GM21717 (cell line): ENCODE measurements at regions not wholly inside any gene's neighbourhood (a gene's known extent, or its start where the extent isn't known, plus 50 kb on each side); places are given as distances from the start of the nearest gene placed in this dataset.

Experiments used
- ATAC-seq: cut with Tn5 transposase; IDR thresholded peaks from one replicate; pipeline ENCODE4 v1.9.1; 2021; ENCODE audit warnings: mild to moderate bottlenecking, moderate library complexity; ENCODE audit not compliant: unreplicated experiment

DNA sequence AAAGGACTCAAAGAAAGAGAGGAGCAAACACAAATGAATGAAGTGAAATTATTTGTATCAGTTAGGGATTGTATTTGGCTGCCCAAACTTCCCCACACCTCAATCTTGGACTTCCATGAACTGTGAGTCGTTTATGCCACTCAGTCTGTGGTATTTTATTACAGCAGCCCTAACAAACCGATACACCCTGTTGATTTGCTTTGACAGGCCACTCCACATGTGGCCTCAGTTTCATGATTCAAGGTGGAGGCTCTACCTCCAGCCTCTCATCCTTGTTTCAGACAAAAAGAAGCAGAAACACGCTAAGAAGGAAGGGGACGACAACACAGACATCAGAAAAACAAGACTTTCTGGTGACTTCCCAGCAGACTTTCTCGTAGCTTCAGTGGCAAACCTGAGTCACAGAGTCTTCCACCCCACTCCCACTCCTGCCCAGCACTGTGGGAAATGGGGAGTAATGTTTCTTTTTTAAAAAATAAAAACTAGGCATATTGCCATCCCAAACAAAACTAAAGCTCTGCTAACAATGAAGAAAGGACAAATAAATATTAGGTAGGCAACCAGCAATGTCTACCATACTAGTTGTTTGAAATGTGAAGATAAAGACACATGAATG, 52.2 kb upstream of the ABCA1 start:
- ATAC-seq: no peak

DNA sequence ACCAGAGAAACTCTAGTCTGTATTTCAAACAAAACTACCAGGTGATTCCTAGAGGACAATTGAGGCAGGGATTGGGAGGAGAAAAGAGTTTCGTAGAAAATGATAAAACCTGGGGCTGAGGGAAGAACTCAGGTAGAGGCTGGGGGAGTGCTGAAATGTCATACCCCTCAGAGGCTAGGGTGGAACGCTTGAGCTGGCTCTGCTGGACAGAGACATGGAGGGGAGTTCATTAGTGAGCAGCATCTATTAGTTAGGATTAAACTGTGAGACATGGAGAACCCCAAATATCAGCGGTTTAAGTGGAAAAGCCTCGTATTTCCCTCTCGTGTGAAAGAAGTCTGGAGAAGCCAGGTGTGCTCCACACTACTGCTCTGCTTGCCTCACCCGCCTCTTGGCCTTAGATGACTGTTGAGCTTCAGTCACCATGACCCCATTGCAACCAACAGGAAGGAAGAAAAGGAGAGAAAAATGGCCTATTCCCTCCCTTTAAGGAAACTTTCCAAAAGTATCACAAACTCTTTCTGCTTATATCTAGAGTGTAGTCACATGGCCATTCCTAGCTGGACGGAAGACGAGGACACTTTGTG, 53.7 kb upstream of the ABCA1 start:
- ATAC-seq: no peak

DNA sequence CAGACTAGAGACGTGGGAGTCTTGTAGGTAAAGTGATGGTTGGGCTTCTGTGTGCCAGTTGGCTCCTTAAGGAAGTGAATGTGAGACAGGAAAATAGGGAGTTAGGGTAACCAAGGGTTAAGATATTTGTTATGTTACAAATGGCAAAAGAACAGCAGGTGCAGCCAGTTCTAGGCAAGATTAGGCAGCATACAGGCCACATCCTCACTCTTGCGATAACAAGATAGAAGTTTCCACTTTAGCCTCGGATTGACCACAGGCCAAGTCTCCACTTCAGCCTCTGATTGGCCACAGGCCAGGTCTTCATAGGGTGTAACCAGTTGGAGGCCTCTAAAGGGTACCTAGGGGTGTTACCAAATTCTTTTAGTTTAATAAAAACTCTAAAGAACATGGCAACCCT, 54.6 kb upstream of the ABCA1 start:
- no peak for ATAC-seq

DNA sequence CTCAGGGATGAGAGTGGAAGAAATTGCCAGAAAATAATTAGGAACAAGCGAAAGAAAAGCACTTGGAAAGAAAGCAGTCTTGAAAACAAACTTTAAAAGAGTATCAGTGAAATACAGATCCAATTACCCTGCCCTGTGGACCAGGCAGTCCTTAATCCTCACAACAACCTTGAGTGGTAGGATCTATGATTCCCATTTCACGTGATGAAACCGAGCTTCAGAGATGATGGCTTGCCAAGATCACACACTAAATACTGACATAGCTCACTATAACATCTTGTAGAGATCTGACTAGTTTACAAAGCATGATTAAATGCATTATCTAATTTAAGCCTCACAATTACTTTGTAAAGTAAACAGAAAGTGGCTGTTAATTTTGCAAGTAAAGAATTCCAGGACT, 55.5 kb upstream of the ABCA1 start:
- ATAC-seq: no peak

DNA sequence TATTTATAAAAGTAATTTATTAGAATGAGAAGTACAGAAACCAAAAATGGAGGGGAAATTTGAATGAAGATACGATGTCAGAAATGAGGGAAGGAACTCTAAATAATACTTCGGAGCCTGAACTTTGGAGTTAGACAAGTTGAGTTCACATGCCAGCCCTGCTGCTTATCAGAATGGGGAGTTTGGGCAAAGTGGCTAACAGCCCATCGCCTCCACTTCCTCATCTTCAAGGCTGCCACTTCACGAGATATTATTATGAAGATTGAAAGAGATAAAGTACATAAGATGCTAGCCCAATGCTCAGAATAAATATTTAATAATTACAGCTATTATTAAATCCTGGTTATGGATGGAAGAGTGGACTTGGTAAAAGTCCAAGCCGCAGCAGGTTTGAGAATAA, 56.2 kb upstream of the ABCA1 start:
- no peak for ATAC-seq

DNA sequence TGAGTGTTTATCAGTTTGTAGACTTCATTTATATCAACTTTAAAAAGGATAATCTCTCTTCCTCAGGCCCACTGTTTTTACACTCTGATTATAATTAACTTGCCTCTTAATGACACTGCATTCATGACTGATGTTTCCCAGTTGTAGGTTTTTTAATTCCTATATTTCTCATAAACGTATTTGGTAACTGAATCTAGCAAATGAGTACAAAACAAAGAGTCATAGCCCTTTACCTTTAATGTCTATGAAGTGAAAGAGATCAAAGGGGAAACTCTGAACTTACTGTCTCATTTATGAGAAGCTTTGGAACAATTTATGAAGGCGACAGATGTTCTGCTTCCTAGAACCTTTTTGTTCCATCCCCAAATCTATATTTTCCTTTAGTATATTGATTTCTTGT, 56.6 kb upstream of the ABCA1 start:
- ATAC-seq: no peak

DNA sequence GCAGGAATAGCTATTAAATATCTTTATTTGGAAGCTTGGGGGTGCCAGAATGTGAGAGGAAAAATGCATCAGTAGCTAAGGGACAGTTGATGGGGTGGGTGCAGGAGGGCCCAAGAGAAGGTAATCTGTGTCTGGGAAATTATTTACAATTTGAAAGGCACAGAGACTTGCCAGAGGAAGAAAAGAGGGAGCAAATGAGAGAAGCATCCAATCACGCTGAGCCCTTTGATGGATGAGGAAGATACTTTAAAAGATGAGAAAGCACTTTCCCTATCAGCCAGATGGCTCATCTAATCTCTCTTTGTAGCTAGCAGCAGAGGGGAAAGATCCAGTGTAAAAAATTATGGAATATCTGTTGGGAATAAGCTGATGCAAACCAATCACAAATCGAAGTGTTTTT, 57.0 kb upstream of the ABCA1 start:
- ATAC-seq: no peak

DNA sequence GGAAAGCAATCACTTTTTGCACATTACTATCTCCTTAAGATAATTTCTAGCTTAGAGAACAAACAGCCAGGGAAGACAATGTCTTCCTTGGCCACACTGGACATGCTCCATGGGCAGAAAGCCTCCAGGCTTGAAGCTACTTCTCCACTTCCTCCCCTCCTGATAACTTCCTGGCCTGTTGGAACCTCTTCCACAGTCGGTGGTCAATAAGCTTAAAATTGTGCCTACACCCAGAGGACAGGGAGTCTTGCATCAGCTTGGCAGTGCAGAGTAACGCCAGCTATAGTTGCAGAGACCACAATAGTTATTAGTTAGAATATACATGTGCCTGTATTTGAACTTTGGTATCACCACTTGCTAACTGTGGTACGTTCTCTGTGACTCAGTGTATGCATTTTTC, 58.1 kb upstream of the ABCA1 start:
- ATAC-seq: no peak

DNA sequence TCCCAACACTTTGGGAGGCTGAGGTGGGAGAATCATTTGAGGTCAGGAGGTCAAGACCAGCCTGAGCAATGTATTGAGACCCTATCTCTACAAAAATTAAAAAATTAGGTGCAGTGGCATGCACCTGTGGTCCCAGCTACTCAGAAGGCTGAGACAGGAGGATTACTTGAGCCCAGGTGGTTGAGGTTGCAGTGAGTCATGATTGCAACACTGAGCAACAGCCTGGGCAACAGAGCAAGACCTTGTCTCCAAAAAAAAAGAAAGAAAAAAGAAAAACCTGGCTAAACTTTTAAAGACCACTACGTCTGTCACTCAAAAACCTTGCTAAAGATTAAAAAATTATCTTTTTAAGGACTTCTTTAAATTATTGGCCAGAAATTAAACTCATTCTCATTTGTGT, 59.8 kb upstream of the ABCA1 start:
- no peak for ATAC-seq

DNA sequence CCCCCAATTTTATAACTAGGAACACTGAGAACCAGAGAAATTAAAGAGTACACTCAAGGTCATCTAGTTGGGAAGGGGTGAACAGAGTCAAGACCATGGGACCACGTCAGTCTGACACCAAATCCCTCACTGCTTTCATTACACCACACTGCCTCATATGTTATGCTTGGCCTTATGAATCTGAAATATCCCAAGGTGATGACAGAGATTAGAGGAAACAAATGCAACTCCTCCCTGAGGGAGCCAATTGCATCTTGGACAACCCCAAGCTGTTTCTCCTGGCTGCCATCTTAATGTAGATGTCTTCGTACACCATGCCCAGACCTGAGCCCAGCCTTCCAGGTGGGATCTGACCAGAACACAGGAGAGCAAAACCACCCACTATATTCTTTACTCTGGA, 60.6 kb upstream of the ABCA1 start:
- ATAC-seq: no peak

DNA sequence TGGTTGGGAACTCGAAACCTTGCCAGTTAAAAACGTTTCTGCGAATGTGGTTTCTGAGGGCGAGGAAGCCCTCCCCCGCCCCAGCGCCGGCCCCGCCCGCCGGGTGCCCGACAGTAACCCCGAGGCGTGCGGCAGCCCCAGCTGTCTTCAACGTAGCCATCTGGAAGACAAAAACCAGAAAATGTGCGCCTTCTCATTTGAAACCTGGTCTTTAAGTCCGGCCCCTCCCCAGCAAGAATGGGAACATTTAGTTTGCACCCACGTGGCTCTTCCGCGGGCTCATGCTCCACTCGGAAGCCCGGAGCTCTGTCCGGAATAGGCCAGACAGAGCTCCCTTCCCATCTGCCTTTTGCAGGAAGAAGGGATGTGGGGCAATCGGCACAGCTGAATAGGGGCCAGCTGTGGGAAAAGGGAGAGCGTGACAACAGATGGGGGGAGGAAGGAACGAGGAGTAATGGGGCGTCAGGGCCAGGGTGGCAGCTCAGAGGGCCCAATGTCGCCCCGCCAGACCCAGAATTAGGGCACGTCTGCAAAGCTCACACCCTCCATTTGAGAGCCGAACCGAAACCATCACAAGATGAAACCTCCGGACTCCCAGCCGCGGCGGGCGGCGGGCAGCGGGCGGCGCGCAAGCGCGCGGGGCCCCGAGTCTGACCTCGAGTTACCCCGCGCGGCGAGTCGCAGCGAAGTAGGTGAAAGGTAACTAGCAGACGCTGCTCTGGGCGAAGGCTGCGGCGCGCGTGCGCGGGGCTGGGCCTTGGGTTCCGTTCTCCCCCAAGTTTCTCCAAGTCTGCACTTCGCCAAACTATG, 63.4 kb upstream of the ABCA1 start:
- peak; percentile 89 for ATAC-seq

DNA sequence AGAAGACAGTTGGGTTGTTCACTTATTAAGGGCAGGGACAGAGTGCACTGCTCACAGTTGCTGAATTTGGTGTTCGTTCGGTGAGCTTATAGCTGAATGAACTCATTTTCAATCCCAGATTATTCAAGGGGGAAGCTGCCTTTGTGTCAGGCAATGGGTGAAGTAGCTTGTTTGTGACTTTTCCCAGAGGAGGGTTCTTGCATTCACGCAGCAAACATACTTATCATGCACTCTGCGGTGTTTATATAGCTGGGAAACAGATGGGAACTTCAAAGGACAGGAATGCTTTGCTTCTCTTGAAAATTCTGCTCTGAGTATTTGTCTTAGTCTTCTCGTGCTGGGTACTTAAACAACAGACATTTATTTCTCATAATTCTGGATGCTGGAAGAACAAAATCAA, 64.7 kb upstream of the ABCA1 start:
- no peak for ATAC-seq

DNA sequence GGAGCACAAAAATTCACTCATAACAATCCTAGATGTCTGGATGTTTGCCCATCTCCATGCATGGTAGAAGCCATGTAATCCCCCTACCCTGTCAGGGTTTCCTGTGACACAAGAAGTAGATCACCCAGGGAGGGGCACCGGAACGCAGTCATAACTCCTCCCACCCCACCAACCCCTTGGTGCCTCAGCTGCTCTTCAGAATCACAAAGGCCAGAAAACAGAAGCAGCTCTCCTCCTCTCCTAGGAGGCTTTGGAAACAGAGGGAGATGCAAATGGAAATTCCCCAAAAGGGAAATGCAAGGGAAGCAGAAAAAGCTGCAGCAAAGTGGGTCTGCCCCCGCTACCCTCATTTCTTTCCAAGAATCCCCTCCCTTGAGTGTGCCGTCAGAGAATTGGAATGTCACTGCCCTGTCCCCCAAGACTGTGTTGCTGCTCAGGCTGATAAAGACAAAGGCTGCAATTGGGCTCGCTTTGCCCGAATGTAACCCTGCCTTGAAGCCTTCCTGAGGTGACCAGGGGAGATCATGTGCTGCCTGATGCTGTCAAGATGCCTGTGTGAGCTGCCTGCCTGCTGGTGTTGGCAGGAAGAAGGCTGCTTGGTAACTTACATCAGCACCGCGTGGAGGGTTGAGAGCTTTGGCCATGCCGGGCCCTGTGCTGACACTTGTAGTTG, 65.5 kb upstream of the ABCA1 start:
- ATAC-seq: no peak

DNA sequence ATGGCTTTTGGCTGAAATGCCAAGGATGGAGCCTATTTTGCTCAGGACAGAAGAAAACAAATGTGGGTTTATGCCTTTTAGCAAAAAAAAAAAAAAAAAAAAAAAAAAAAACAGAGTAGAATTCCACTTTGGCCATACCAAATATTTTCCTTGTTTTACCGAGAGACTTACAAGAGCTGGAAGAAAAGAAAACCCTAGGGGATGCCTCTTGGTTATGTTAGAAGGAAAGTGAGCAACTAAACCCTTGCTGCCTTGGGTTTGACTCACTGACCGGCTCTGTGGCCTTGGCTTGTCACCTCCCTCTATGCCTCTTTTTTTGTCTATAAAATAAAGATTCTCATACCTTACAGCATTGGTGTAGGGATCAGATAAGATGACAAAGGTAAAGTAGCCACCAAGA, 69.6 kb upstream of the ABCA1 start:
- ATAC-seq: no peak

DNA sequence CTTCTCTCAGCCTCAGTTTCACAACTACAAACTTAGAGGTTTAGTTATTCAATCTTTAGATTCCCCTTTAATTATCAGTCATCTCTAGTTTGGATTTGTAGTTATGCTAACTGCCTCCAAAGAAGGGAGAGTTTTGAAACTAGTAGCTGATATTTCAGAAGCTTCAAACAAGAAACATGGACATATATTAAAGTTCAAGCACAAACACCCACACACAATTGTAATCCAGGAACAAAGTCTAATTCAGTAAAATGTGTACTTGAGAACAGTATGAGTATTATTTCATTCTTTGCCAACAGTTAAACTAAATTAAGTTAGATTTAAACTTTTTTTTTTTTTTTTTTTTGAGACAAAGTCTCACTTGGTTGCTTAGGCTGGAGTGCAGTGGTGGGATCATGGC, 71.2 kb upstream of the ABCA1 start:
- ATAC-seq: no peak

DNA sequence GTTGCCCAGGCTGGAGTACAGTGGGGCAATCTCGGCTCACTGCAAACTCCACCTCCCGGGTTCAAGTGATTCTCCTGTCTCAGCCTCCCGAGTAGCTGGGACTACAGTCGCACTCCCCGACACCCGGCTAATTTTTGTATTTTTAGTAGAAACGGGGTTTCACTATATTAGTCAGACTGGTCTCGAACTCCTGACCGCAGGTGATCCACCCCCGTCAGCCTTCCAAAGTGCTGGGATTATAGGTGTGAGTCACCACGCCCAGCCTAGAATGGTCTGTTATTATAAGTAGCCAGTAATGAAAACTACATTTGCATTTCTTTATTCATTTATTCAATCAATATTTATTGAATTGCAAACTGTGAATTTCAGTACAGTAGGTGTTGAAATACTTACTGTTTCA, 72.6 kb upstream of the ABCA1 start:
- ATAC-seq: peak; percentile 54

DNA sequence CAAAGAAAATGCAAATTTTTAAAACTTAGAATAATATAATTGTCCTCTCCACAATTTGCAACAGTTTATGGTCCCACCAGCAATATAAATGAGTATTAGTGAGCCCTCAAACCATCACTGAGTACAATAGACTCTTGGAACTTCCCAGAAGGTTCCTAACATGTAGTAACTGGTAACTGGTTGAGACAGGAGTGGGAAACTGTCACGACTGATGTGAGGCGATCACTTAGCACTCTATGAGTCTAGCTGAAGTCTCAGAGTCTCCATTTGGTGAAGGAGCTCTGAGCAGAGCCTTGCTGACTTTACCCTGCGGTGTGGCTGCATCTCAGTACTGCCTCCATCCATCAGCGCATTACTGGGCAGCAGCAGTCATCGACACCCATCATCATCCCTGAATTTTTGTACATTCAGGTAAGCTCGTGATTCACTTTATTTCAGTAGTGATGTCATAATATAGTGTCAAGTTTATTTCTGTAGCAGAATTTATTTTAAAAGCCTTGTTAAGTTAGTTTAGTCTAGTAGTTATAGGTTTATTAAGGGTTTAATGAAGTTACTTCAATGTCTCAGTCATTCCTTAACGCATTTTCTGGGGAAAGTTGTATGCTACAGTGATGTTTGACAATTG, 76.6 kb upstream of the ABCA1 start:
- no peak for ATAC-seq

DNA sequence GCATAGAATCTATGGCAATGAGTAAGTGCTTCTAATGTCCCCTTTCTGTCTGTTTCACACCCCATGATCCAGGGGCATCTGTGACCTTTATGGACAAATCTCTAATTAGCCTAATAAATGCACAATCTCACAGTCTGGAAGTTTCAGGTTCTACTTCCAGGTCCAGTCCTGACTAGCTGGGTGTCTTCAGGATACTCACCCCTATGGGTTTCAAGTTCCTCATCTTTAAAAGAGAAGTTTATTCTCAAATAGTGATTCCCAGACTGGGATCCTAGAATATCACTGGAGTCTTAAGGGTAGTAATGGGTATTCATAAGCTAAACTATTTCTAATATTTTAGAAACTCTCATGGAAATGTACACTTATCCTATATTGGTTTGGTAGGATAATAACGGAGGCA, 77.2 kb upstream of the ABCA1 start:
- ATAC-seq: no peak

DNA sequence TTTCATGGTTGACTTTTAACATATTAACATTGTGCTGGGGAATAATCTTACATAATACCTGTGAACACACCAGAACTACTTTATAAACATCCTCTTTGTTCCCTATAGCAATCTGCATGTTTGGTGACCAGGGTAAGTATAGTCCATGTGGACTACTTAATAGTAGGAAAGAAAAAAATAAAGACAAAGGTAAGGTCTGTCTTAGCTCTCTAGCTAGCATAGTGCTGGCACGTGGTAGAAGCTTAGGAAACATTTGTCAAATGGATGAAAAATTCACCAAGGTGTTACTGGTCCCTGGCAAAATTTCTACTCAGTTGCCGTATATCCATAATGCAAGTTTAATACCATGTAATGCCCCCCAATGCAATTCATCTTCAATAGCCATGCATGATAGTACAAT, 78.6 kb upstream of the ABCA1 start:
- no peak for ATAC-seq

DNA sequence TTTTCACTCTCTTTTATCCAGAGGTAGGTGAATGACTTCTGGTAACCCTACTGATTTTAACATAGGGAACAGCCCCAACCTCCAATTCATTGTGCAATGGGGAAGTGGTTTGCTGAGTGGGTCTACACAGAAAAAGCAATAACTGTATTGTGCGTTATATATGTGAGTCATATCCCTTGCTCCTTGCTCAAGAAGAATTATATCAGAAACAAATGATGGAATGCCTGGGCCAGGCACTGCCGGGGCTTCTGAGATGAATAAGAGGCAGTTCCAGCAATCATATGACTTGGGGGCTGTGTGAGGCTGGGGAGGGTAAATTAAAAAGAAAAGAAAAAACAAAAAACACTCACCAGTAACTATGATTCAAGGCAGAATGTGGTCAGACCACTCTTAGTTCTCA, 79.2 kb upstream of the ABCA1 start:
- no peak for ATAC-seq

DNA sequence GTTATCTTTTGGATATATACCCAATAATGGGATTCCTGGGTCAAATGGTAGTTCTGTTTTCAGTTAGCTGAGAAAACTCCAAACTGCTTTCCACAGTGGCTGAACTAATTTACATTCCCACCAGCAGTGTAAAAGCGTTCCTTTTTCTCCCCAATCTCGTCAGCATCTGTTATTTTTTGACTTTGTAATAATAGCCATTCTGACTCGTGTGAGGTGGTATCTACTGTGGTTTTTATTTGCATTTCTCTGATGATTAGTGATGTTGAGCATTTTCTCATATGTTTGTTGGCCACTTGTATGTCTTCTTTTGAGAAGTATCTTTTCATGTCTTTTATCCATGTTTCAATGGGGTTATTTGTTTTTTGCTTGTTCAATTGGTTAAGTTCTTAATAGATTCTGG, 82.1 kb upstream of the ABCA1 start:
- peak; percentile 66 for ATAC-seq

DNA sequence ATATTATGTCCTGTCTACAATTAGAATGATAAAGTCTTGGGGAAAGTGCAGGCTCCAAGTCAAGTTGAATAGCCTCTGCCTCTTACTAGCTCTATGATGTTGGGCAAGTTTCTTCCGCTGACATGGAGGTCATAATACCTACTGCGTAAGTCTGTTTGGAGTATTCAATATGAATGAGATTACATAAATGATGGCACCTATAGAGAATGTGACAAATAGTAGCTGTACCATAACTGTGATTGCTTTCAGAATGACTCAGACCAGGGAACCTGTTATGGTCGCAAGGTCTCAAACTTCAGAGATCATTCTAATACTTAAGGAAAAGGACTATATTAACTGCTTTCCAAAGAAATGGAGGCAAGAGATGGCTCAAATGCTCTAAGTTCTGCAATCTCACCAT, 94.0 kb upstream of the ABCA1 start:
- no peak for ATAC-seq
